Ascending aorta (tissue), 2 donors: ENCODE measurements at regions not wholly inside any gene's neighbourhood (a gene's known extent, or its start where the extent isn't known, plus 50 kb on each side); places are given as distances from the start of the nearest gene placed in this dataset.
A peak's percentile ranks its signal among the peaks of the same experiment; 100 is the strongest.
"Not testable (repeated sequence)": the region's sequence is repeated elsewhere in the genome, so short reads cannot be mapped to it uniquely, and the experiment has no call there.

Experiments used
- DNase-seq, 2 donors: peaks; one replicate each; pipeline ENCODE4 v3.0.0-alpha.2; 2019; ENCODE audit warnings: low spot score in 2 of 2
- H3K27ac ChIP-seq, 2 donors: fragments of 200-600 bp; sonication (generic); one replicate each; pipeline ENCODE4 v1.5.1; 2016 to 2017; ENCODE audit warnings: mild to moderate bottlenecking in 1 of 2
- H3K27me3 ChIP-seq: fragments of 200-600 bp; sonication (generic); one replicate; pipeline ENCODE4 v1.5.1; 2017
- H3K36me3 ChIP-seq, 2 donors: fragments of 200-600 bp; sonication (generic); one replicate each; pipeline ENCODE4 v1.5.1; 2016
- H3K4me1 ChIP-seq, 2 donors: fragments of 200-600 bp; sonication (generic); one replicate each; pipeline ENCODE4 v1.5.1; 2016 to 2017; ENCODE audit warnings: mild to moderate bottlenecking in 1 of 2
- H3K4me3 ChIP-seq, 2 donors: fragments of 200-600 bp; sonication (generic); one replicate each; pipeline ENCODE4 v1.5.1; 2016 to 2017; ENCODE audit warnings: mild to moderate bottlenecking in 1 of 2
- H3K9me3 ChIP-seq, 2 donors: fragments of 200-600 bp; sonication (generic); one replicate each; pipeline ENCODE4 v1.5.1; 2016
- CTCF ChIP-seq, 3 experiments: fragments of 200-600 bp in 2 of 3; fragments of 450-650 bp in 1 of 3; sonication (generic) in 2 of 3; IDR thresholded peaks; one replicate each; pipeline ENCODE4 v1.5.1; 2016 to 2019; ENCODE audit warnings: antibody characterized with exemption in 3 of 3, mild to moderate bottlenecking in 1 of 3, moderate library complexity in 1 of 3
- intact Hi-C: fragments of 100-400 bp; cut with DNase I; formaldehyde crosslinking; loops from one replicate; pipeline ENCODE4 v1.15.1; 2023

- no peaks in the 10 kb centered on the region for H3K4me1 ChIP-seq
- H3K9me3 ChIP-seq, result peaks cover 16 to 18% of the 10 kb centered on the region in 2 donors
- intact Hi-C loops, result no loop called here
- H3K36me3 ChIP-seq, result no peaks in the 10 kb centered on the region
- H3K27ac ChIP-seq, result no peak overlapping the region
- TF ChIP-seq CTCF (IDR thresholded peaks at IDR 0.05), result no peak
- peak in 1 of 2 donors; percentile 12 for DNase-seq
- no peaks in the 10 kb centered on the region for H3K27me3 ChIP-seq
- H3K4me3 ChIP-seq, result no peak overlapping the region
Observed at GRCh38 chr15:20344601-20345400, 196.8 kb downstream of the GOLGA6L6 start.

GRCh38 chr15:20343395-20344211 is 198.0 kb downstream of the GOLGA6L6 start:
- peak; percentile 9 to 64 for DNase-seq
- peaks cover 16 to 18% of the 10 kb centered on the region in 2 donors for H3K9me3 ChIP-seq
- intact Hi-C loops, H3K27ac ChIP-seq, H3K36me3 ChIP-seq, H3K4me1 ChIP-seq, H3K27me3 ChIP-seq, H3K4me3 ChIP-seq: not testable (repeated sequence)

GRCh38 chr15:20342601-20343394 is 198.8 kb downstream of the GOLGA6L6 start:
- H3K27ac ChIP-seq, intact Hi-C loops, H3K4me1 ChIP-seq, H3K36me3 ChIP-seq, H3K4me3 ChIP-seq, DNase-seq, H3K27me3 ChIP-seq: not testable (repeated sequence)
- peaks cover 16 to 18% of the 10 kb centered on the region in 2 donors for H3K9me3 ChIP-seq

- H3K9me3 ChIP-seq, result peaks cover 16 to 19% of the 10 kb centered on the region in 2 donors
- H3K4me1 ChIP-seq, result no peaks in the 10 kb centered on the region
- intact Hi-C loops, result no loop called here
- H3K36me3 ChIP-seq, result no peaks in the 10 kb centered on the region
- no peak for TF ChIP-seq CTCF (IDR thresholded peaks at IDR 0.05)
- H3K27me3 ChIP-seq, result no peaks in the 10 kb centered on the region
- DNase-seq, result peak; percentile 82 to 89
- H3K27ac ChIP-seq, result no peak overlapping the region
- no peak overlapping the region for H3K4me3 ChIP-seq
Observed at GRCh38 chr15:20341901-20342600, 199.5 kb downstream of the GOLGA6L6 start.

GRCh38 chr15:20340931-20341661 is 200.5 kb downstream of the GOLGA6L6 start:
- TF ChIP-seq CTCF (IDR thresholded peaks at IDR 0.05), result no peak
- H3K4me3 ChIP-seq, result no peak overlapping the region
- H3K9me3 ChIP-seq, result peaks cover 8 to 16% of the 10 kb centered on the region in 2 donors
- no peaks in the 10 kb centered on the region for H3K36me3 ChIP-seq
- no peaks in the 10 kb centered on the region for H3K27me3 ChIP-seq
- intact Hi-C loops, result no loop called here
- no peaks in the 10 kb centered on the region for H3K4me1 ChIP-seq
- no peak overlapping the region for H3K27ac ChIP-seq
- DNase-seq, result peak; percentile 84 to 89
